ENCODE measurements at regions not wholly inside any gene's neighbourhood (a gene's known extent, or its start where the extent isn't known, plus 50 kb on each side); places are given as distances from the start of the nearest gene placed in this dataset.

DNA sequence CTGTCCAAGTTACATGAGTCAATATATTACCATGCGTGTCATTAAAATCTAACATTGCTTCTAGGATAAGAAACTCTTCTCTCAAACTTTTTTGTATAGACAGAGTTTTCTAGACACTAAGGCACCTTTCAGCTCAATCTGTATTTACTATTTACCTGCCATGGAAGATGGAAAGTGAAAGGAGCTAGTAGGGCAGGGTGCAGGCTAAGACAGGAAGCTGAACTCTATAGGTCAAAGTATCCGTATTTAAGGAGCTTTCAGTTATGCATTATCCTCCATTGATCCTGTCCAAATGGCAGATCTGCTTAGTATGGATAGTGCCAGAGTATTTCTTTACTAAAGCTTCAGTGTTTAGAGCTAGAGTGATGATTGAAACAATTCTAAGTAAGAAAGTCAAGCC lies 612.8 kb downstream of the IPMK start:
- no peak for TF ChIP-seq POLR2AphosphoS5 (IDR thresholded peaks at IDR 0.05; ENCODE audit: low read depth, low read length)
- no peak for TF ChIP-seq SIN3A (IDR thresholded peaks at IDR 0.05; ENCODE audit: borderline replicate concordance, insufficient read depth, low read length)
- TF ChIP-seq, protein P1, sequence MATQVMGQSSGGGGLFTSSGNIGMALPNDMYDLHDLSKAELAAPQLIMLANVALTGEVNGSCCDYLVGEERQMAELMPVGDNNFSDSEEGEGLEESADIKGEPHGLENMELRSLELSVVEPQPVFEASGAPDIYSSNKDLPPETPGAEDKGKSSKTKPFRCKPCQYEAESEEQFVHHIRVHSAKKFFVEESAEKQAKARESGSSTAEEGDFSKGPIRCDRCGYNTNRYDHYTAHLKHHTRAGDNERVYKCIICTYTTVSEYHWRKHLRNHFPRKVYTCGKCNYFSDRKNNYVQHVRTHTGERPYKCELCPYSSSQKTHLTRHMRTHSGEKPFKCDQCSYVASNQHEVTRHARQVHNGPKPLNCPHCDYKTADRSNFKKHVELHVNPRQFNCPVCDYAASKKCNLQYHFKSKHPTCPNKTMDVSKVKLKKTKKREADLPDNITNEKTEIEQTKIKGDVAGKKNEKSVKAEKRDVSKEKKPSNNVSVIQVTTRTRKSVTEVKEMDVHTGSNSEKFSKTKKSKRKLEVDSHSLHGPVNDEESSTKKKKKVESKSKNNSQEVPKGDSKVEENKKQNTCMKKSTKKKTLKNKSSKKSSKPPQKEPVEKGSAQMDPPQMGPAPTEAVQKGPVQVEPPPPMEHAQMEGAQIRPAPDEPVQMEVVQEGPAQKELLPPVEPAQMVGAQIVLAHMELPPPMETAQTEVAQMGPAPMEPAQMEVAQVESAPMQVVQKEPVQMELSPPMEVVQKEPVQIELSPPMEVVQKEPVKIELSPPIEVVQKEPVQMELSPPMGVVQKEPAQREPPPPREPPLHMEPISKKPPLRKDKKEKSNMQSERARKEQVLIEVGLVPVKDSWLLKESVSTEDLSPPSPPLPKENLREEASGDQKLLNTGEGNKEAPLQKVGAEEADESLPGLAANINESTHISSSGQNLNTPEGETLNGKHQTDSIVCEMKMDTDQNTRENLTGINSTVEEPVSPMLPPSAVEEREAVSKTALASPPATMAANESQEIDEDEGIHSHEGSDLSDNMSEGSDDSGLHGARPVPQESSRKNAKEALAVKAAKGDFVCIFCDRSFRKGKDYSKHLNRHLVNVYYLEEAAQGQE (IDR thresholded peaks at IDR 0.05; ENCODE audit: insufficient read depth in 1 of 2, low read depth in 2 of 2, low read length in 2 of 2) = no peak
- no peak for TF ChIP-seq TAF1 (IDR thresholded peaks at IDR 0.05; ENCODE audit: borderline replicate concordance, insufficient read depth, low read length)

Measured in PFSK-1 (cell line).